ENCODE measurements at regions not wholly inside any gene's neighbourhood (a gene's known extent, or its start where the extent isn't known, plus 50 kb on each side); places are given as distances from the start of the nearest gene placed in this dataset.

DNA sequence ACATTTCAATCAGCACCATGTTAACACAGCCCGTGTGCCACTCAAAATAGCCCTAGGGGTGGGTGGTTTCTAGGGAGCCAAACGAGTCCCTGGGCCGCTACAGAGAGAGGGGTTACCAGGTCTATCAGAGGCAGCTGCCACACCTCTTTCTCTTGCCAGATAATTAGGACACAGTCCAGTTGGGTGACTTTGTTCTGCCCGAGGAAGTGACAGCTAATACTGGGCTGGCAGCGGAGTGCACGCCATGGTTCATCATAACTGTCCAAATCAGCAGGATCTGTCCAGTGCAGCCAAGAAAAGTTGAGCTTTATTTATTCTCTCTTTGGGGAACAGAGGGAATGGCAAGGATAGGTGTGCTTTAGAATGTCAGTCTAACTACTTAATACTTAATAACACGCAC, 583.8 kb downstream of the BRINP1 start:
- Histone ChIP-seq H3K9me3 (ENCODE audit: low read length) (no peaks in the 10 kb centered on the region), H3K4me2 (ENCODE audit: low read length) (no peak overlapping the region), H3K36me3 (ENCODE audit: insufficient read depth, low read length) (no peaks in the 10 kb centered on the region), H3K27ac (ENCODE audit: low read depth, low read length, poor library complexity, severe bottlenecking) (no peak overlapping the region), H3K4me1 (ENCODE audit: insufficient read depth, low read length, severe bottlenecking) (no peaks in the 10 kb centered on the region), H3K9me2 (ENCODE audit: low read depth, low read length) (no peaks in the 10 kb centered on the region), H3K9ac (ENCODE audit: low read length) (no peak overlapping the region), H2AFZ (ENCODE audit: low read length) (no peak overlapping the region), H3K79me2 (ENCODE audit: insufficient read depth, low read length) (no peaks in the 10 kb centered on the region), H3K4me3 (ENCODE audit: low read depth, low read length, poor library complexity, severe bottlenecking) (no peak overlapping the region), H4K20me1 (ENCODE audit: insufficient read depth, low read length) (no peaks in the 10 kb centered on the region), H3K27me3 (ENCODE audit: insufficient read depth, low read length) (no peaks in the 10 kb centered on the region), H3F3A (ENCODE audit: insufficient read depth, low read length) (no peaks in the 10 kb centered on the region)
- TF ChIP-seq CTCF (IDR thresholded peaks at IDR 0.05; ENCODE audit: low read length) = no peak
- TF ChIP-seq EZH2 (IDR thresholded peaks at IDR 0.05; ENCODE audit: borderline replicate concordance, low read length) = no peak

DNA sequence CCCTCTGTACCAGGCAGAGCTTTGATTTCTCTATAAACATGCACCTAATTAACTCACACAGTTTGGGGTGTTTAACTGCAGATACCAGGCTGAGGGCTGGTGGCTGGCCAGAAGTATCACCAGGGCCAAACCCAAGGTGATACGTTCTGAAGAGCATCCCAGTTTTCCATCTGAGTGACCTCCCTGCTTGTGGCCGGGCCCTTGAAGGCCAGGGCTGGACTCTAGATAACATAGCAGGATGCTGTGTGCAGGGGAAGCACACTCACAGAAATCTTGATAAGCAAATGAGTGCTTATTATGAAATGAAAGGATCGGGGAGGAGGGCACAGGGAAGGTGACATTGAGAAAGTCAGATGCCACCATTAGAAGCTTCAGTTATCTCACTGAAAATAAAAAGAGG, 582.4 kb downstream of the BRINP1 start:
- Histone ChIP-seq H3K4me1 (ENCODE audit: insufficient read depth, low read length, severe bottlenecking) (no peaks in the 10 kb centered on the region), H3K4me2 (ENCODE audit: low read length) (no peak overlapping the region), H3K9me3 (ENCODE audit: low read length) (no peaks in the 10 kb centered on the region), H3K9me2 (ENCODE audit: low read depth, low read length) (no peaks in the 10 kb centered on the region), H2AFZ (ENCODE audit: low read length) (no peak overlapping the region), H4K20me1 (ENCODE audit: insufficient read depth, low read length) (no peaks in the 10 kb centered on the region), H3K27ac (ENCODE audit: low read depth, low read length, poor library complexity, severe bottlenecking) (no peak overlapping the region), H3K27me3 (ENCODE audit: insufficient read depth, low read length) (no peaks in the 10 kb centered on the region), H3K79me2 (ENCODE audit: insufficient read depth, low read length) (no peaks in the 10 kb centered on the region), H3F3A (ENCODE audit: insufficient read depth, low read length) (no peaks in the 10 kb centered on the region), H3K36me3 (ENCODE audit: insufficient read depth, low read length) (no peaks in the 10 kb centered on the region), H3K4me3 (ENCODE audit: low read depth, low read length, poor library complexity, severe bottlenecking) (no peak overlapping the region), H3K9ac (ENCODE audit: low read length) (no peak overlapping the region)
- TF ChIP-seq EZH2 (IDR thresholded peaks at IDR 0.05; ENCODE audit: borderline replicate concordance, low read length) (no peak), CTCF (IDR thresholded peaks at IDR 0.05; ENCODE audit: low read length) (no peak)

DNA sequence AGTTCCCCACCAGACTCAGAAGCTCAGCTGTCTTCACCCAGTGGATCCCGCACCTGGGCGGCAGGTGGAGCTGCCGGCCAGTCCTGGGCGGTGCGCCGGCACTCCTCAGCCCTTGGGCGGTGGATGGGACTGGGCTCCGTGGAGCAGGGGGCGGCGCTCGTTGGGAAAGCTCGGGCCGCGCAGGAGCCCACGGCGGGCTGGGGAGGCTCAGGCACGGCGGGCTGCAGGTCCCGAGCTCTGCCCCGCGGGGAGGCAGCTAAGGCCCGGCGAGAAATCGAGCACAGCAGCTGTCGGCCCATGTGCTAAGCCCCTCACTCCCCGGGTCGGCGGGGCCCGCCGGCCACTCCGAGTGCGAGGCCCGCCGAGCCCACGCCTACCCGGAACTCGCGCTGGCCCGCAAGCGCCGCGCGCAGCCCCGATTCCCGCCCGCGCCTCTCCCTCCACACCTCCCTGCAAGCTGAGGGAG, 560.0 kb downstream of the BRINP1 start:
- no peaks in the 10 kb centered on the region for H3K9me2 ChIP-seq (ENCODE audit: low read depth, low read length)
- no peaks in the 10 kb centered on the region for H3K79me2 ChIP-seq (ENCODE audit: insufficient read depth, low read length)
- TF ChIP-seq EZH2 (IDR thresholded peaks at IDR 0.05; ENCODE audit: borderline replicate concordance, low read length) (no peak), CTCF (IDR thresholded peaks at IDR 0.05; ENCODE audit: low read length) (no peak)
- H3K4me1 ChIP-seq (ENCODE audit: insufficient read depth, low read length, severe bottlenecking) = no peaks in the 10 kb centered on the region
- no peaks in the 10 kb centered on the region for H3K36me3 ChIP-seq (ENCODE audit: insufficient read depth, low read length)
- no peak overlapping the region for H3K27ac ChIP-seq (ENCODE audit: low read depth, low read length, poor library complexity, severe bottlenecking)
- no peak overlapping the region for H2AFZ ChIP-seq (ENCODE audit: low read length)
- no peak overlapping the region for H3K9ac ChIP-seq (ENCODE audit: low read length)
- no peaks in the 10 kb centered on the region for H4K20me1 ChIP-seq (ENCODE audit: insufficient read depth, low read length)
- no peaks in the 10 kb centered on the region for H3K9me3 ChIP-seq (ENCODE audit: low read length)
- H3K4me2 ChIP-seq (ENCODE audit: low read length) = no peak overlapping the region
- no peaks in the 10 kb centered on the region for H3K27me3 ChIP-seq (ENCODE audit: insufficient read depth, low read length)
- no peaks in the 10 kb centered on the region for H3F3A ChIP-seq (ENCODE audit: insufficient read depth, low read length)
- H3K4me3 ChIP-seq (ENCODE audit: low read depth, low read length, poor library complexity, severe bottlenecking) = no peak overlapping the region

All from OCI-LY1 (cell line).